NOMO-1 treated with dmso at 0.1 percent for 144 hours (cell line): ENCODE measurements at regions not wholly inside any gene's neighbourhood (a gene's known extent, or its start where the extent isn't known, plus 50 kb on each side); places are given as distances from the start of the nearest gene placed in this dataset.

Source experiments
- DNase-seq: peaks from one replicate; lab custom pipeline; 2025; ENCODE audit not compliant: unreplicated experiment; lab: John Stamatoyannopoulos, UW

DNA sequence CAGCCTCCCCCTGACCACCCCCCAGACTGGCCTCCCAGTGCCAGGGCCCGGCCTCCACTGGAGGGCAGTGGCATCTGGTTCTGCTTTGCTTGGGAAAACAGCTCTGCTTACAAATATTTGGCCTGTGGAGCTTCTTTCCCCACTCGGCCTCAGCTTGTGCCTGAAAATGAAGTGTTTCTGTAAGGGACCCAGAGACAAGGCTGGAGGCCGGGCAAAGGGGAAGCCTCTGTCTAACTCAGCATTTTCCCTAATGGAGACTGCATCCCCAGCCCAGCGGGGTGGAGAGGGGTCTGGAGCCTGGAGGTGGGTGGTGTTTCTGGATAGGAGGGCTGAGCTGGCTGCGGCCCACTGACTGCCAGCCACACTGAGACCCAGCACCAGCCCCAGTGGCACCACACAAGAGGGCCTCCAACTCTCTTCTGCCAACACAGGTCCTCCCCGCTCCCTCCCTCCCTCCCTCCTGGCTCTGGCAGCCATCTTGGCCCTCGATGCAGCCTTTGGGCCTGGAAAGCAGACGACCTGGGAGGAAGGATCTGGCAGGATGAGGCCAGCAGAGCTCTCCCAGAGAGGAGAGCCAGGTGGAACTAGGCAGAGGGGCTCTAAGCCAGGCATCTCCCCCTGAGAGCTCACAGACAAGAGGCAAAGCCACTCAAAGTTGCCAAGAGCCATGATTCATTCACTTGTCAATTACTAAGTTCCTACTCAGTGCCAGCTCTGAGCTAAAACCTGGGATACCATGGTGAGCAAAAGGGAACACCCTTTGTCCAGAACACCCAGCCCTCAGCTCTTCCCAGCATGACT, 77.1 kb upstream of the CD82 start:
- no peak for DNase-seq

DNA sequence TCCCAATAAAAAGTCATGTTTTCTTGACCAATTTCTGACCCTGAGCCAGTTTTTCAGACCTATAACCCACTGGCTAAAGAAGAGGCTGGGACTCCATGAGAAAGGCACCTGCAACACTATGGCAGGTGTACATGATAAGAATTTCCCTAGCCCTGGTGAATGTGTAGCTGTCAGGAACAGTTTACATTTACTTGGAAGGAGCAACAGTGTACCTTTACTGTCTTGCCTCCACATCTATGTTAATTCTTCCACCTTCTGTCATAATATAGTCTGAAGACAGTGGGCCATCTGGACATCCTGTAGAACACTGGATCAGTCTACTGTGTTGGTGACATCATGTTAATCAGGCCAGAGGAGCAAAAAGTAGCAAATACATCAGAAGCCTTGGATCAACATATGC, 72.1 kb upstream of the CD82 start:
- no peak for DNase-seq

DNA sequence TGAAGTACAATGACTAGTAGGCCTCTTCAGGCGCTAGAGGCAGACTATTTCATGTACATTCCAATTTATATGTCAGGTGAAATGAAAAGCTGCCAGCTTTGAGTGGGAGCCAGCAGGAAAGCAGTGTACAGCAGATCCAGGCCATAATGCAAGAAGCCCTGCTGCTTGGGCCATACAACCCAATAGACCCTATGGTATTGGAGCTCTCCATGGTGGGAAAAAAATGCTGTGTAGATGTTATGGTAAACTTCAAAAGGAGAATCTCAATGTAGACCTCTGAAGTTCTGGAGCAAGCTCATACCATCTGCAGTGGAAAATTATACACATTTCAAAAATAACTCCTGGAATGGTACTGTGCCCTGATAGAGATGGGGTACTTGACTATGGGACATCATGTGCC, 71.5 kb upstream of the CD82 start:
- no peak for DNase-seq

DNA sequence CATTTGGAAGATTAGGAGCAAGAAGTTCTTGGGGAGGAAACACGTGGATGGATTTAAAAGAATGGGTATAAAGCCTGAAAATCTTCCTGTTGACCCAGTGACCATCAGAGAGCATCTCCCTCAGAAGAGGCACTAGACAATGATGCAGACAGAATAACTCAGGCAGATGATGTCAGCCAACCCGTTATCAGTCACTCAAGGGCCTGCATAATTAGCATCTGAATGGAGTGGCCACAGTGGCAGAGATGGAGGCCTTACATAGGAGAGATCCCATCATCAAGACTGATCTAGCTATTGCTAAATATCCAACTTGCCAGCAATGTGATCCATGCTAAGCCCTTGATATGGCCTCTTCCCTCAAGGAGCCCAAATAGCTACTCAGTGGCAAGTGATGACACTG, 70.7 kb upstream of the CD82 start:
- DNase-seq: no peak

DNA sequence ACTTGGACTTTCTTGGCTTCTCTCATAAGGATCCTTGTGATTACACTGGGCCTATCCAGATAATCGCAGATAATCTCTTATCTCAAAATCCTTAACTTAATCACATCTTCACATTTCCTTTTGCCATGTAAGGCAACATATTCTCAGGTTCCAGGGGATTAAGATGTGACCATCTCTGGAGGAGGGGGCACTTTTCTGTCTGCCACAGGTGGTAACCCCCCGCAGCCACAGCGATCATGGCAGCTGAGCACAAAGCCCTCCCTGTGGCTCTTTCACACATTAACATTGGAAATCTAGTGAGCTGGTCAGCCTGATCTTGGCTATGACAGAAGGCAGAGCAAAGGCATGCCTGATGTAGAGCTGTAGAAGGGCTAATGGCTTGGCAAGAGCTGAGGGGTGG, 69.1 kb upstream of the CD82 start:
- no peak for DNase-seq

DNA sequence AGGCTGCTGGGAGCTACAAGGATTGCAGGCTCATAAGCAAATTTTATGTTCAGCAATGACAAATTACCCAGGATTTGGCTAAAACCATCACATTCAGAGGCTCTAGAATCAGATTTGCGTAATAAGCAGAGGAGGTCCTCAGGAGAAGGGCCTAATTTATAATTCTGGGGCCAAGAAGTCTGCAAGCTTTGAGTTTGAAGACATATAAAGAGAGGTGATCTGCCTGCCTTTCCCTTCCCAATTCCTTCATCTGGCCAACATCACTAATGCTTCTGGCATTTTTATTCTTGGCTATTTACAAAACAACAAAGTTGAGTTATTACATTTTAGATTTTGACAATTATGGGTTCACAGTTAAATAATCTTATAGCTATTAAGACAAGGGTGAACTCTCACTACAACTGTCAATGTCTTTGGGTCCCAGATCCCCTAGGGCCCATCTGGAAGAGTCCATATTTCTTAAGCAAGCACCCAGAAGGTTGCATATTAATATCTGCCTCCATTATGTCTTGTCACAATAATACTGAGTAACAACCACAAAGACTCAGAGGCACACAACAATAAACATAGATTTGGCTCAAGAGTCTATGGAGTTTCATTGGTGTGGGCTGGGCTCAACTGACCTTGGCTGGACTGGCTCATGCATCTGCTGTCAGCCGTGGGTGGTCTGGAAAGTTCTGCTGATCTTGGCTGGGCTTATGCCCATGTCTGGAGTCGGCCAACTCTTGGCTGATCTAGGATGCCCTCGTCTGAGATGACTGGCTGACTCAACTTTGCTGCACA, 67.2 kb upstream of the CD82 start:
- DNase-seq: no peak

DNA sequence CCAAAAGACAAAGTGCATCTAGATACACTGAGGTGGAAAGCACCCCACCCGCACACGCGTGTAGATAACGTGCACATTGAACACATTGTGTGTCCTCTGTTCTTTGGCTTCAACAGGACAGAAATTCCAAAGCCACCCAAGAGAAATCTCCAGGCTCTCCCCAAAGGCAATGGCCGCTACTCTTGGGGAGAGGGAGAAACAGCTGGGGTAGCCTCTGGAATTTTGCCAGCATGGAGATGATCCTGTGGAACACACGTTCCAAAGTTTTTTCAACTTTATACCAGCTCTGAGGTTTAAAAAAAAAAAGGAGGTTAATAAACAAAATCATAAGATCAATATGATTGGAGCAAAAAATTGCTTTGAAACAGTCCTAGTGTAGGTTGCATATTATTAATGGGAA, 63.0 kb upstream of the CD82 start:
- DNase-seq: no peak

DNA sequence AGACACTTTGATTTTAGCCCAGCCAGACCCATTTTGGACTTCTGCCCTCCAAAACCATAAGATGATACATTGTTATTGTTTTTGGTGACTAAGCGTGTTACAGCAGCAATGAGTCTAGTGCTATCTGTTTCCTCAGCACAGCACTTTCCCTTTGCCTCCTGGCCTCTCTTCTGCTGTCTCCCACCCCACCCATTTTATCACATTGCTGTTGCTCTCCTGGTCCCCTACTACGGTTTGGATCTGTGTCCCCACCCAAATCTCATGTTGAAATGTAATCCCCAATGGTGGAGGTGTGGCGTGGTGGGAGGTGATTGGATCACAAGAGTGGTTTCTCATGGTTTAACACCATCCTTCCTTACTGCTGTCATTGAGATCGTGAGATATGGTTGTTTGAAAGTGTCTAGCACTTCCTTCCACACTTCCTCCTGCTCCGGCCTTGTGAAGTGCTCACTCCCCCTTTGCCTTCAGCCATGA, 59.8 kb upstream of the CD82 start:
- DNase-seq: no peak

DNA sequence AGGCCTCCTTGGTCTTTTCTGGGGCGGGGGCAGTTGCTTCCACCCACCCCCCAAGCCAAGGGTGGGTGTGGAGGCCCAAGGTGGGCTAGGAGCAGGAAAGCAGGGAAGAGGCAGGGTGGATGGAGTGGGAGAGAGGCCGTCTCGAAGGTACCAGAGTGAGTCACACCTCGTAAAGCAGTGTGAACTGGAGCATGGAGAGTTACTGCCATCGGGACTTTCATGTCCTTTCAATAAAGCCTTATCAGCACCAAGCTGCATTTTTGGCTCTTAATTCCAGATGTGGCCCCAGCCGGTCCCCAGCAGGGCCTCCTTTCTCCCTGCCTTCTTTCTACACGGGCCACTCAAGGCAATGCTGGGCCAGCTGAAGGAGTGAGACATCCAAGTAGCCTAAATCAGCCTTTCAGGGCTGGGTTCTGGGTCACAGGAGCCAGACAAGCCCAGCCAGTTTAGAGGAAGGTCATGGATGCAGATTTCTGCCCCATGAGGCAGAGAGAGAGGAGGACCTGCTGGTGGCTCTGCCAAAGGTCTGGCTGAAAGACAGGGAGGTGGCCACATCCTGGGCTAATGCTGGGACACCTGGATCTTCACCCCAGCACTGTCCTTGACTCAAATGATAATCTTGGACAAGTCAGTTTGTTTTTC, 59.0 kb upstream of the CD82 start:
- DNase-seq: no peak

DNA sequence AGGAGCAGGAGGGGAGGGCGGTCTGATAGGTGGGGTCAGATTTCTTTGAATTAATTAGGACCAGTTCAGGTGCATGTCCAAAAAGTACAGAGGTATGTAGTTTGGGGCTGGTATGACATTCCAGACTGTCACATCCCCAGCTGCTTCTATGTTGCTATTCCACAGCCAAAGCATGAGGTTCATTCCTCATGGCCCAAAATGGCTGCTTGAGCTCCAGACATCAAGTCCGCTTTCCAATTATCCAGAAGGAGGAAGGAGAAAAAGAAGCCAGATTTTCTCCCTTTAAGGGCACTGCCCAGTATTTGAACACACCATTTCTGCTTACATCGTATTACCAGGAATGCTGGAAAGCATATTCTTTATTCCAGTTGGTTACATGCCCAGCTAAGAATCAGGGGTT, 58.0 kb upstream of the CD82 start:
- no peak for DNase-seq

DNA sequence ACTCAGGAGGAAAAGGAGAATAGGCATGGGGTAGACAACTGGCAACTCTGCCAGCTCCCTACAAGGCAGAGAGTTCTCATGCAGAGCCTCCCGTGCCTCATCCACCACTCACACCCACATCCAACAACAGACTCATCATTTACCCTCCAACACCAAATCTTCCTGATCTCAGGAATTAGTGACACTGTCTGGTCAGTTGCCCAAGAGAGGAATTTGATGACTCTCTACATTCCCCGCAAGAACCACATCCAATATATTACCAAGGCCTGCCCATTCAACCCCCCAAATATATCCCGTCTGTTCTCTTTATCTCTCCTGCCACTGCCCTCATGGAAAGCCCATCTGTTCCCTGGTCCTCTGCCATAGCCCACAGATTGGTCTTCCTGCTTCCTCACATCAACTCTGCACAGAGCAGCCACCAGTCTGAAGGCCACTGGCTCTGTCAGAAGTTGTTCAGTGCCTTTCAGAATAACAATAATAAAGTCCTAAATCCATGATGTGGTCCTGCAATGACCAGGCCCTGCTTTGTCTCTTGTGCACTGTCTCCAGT, 57.5 kb upstream of the CD82 start:
- no peak for DNase-seq

DNA sequence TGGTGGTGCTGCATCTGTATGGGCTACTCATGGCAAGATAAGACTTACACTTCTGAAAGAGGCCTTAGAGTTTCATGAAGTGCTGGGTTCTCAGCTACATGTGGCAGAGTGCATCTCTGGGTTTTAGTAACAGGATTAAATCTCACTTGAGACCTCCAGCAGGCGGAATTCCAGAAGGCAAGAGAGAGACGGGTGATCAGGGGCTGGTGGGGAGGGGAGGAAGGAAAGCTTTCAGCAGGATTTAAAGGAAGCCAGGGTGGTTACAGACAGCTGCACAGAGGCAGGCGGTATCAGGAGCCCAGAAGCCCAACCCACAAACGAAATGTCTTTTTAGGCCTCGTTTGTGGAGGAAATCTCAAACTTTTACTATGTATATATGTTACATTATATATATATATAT, 56.2 kb upstream of the CD82 start:
- no peak for DNase-seq

DNA sequence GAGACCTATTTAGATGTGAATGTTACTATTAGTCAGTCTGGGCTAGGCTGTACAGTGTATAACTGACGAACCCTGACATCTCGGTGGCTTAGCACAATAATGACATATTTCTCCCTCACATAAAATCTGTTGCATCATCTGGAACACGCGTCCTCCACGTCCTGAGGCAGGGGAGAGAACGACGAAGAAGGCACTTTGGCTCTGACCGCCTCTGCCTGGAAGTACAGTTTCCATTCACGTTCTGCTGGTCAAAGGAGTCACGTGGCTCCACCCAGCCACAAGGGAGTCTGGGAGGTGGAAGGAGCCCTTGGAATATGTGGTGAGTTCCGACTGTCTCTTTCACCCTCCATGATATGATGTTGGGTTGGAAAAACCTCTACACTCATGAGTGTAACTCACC, 55.1 kb upstream of the CD82 start:
- DNase-seq: no peak

DNA sequence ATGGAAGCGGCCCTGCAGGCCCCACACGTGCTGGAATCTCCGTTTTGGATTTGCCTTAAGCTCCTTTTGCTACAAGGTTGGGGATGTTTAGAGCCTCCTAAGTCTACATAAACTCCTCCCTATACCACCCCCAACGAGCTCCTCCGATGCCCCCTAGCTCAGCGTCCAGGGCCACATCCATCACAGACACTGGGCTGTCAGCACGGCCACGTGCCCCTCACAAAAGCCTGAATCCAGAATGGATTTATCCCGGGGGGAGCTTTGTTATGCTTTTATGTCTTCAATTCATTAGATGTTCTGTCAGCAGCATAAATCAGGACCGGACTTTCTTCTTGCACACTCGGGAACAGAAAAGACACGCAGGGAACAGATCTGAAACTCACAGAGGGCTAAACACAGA, 52.6 kb upstream of the CD82 start:
- DNase-seq: no peak

DNA sequence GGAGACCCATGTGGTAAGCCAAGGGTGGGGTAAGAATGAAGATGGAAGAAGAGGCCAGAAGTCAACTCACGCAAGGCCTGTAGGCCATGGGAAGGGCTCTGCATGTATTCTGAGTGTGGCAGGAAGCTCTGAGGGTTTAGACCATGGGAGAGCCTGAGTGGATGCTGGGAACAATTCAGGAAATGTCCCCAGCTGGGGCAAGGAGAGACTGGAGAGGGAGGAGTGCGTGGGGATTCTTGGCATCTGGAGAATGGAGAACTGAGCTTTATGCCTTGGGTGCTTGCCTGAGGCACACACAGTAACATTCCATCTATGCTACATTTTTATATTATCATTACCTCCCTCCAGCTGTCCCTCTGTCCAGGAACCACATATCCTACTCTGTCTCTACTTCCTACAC, 50.4 kb upstream of the CD82 start:
- DNase-seq: no peak
